ENCODE measurements at regions not wholly inside any gene's neighbourhood (a gene's known extent, or its start where the extent isn't known, plus 50 kb on each side); places are given as distances from the start of the nearest gene placed in this dataset.

DNA sequence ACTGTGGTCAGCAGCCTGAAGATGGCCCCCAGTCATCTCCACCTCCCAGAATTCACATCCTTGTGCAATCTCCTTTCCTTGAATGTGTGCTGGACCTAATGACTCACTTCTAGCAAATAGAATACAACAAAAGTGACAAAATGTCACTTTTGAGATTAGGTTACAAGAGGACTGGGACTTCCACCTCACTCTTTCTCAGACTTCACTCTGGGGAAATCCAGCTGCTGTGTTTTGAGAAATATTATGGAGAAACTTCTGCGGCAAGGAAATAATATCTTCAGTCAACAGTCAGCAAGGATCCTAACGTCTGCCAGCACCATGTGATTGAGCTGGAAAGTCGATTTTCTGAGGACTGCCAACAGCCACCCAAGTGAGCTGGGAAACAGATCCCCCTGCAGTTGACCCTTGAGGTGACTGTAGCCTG, 70.5 kb upstream of the GADD45A start:
- TF ChIP-seq EZH2 (IDR thresholded peaks at IDR 0.05; ENCODE audit: low read length, missing control alignments), result no peak
- TF ChIP-seq, protein P1, sequence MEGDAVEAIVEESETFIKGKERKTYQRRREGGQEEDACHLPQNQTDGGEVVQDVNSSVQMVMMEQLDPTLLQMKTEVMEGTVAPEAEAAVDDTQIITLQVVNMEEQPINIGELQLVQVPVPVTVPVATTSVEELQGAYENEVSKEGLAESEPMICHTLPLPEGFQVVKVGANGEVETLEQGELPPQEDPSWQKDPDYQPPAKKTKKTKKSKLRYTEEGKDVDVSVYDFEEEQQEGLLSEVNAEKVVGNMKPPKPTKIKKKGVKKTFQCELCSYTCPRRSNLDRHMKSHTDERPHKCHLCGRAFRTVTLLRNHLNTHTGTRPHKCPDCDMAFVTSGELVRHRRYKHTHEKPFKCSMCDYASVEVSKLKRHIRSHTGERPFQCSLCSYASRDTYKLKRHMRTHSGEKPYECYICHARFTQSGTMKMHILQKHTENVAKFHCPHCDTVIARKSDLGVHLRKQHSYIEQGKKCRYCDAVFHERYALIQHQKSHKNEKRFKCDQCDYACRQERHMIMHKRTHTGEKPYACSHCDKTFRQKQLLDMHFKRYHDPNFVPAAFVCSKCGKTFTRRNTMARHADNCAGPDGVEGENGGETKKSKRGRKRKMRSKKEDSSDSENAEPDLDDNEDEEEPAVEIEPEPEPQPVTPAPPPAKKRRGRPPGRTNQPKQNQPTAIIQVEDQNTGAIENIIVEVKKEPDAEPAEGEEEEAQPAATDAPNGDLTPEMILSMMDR (conservative IDR thresholded peaks at IDR 0.05 in 1 of 2, IDR thresholded peaks at IDR 0.05 in 1 of 2; ENCODE audit: low read depth in 1 of 2, low read length in 2 of 2), result no peak

All from fibroblast of lung (primary cell).